ENCODE measurements at regions not wholly inside any gene's neighbourhood (a gene's known extent, or its start where the extent isn't known, plus 50 kb on each side); places are given as distances from the start of the nearest gene placed in this dataset.

GRCh38 chr6:141989706-141989959 lies 143.1 kb upstream of the GJE1 start:
- Histone ChIP-seq H3K27ac (no peak overlapping the region), H3K27me3 (no peaks in the 10 kb centered on the region), H3K4me3 (no peak overlapping the region), H3K4me1 (no peaks in the 10 kb centered on the region), H3K9me3 (no peaks in the 10 kb centered on the region), H3K36me3 (ENCODE audit: low read depth, missing control alignments) (no peaks in the 10 kb centered on the region)
- TF ChIP-seq POLR2A (IDR thresholded peaks at IDR 0.05), result no peak
- TF ChIP-seq, protein P1, sequence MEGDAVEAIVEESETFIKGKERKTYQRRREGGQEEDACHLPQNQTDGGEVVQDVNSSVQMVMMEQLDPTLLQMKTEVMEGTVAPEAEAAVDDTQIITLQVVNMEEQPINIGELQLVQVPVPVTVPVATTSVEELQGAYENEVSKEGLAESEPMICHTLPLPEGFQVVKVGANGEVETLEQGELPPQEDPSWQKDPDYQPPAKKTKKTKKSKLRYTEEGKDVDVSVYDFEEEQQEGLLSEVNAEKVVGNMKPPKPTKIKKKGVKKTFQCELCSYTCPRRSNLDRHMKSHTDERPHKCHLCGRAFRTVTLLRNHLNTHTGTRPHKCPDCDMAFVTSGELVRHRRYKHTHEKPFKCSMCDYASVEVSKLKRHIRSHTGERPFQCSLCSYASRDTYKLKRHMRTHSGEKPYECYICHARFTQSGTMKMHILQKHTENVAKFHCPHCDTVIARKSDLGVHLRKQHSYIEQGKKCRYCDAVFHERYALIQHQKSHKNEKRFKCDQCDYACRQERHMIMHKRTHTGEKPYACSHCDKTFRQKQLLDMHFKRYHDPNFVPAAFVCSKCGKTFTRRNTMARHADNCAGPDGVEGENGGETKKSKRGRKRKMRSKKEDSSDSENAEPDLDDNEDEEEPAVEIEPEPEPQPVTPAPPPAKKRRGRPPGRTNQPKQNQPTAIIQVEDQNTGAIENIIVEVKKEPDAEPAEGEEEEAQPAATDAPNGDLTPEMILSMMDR (IDR thresholded peaks at IDR 0.05), result no peak
- intact Hi-C loops (cut with DNase I; ENCODE audit: low total_unique reads), result no loop called here
- WGBS, 2 donors, result 96 to 100% methylated on average over 1 of the region's 1 CpG
- DNase-seq, result no peak

- H3K27me3 ChIP-seq, result no peaks in the 10 kb centered on the region
- TF ChIP-seq, protein P1 (IDR thresholded peaks at IDR 0.05), result peak in 2 of 3 experiments; percentile 23 to 37
- no peak for TF ChIP-seq POLR2A (IDR thresholded peaks at IDR 0.05)
- WGBS, 2 donors, result 40 to 59% methylated on average over 2 of the region's 2 CpGs
- H3K4me3 ChIP-seq, result no peak overlapping the region
- peak; percentile 32 for DNase-seq
- H3K36me3 ChIP-seq (ENCODE audit: low read depth, missing control alignments), result no peaks in the 10 kb centered on the region
- intact Hi-C loops (cut with DNase I; ENCODE audit: low total_unique reads), result no loop called here
- no peaks in the 10 kb centered on the region for H3K9me3 ChIP-seq
- H3K4me1 ChIP-seq, result no peaks in the 10 kb centered on the region
- H3K27ac ChIP-seq, result no peak overlapping the region
Observed at GRCh38 chr6:141988954-141989705, 143.6 kb upstream of the GJE1 start.

- WGBS, 2 donors, result 79 to 92% methylated on average over 2 of the region's 2 CpGs
Observed at GRCh38 chr6:141988327-141988726, 144.4 kb upstream of the GJE1 start.

DNA sequence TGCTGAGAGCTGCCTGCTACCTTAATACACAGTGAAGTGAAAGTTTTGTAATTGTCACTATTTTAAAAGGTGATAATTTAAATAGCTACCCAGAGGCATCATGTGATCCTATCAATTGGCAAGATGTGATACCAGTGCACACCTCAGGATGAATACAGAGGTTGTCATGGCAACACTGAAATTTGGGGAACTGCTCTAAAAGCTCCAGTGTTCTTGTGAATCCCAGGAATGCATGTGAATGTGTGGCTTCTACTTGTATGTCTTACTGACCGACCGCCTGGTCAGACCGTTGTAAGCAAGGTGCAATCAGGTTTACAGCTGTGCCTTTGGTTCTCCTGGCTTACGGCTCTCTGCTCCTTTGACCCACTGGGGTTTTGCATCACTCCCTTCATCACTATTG lies 146.3 kb upstream of the GJE1 start:
- 88 to 94% methylated on average over 4 of the region's 4 CpGs for WGBS, 2 donors
- TF ChIP-seq POLR2A (IDR thresholded peaks at IDR 0.05), result no peak
- TF ChIP-seq, protein P1 (IDR thresholded peaks at IDR 0.05), result no peak
- H3K27me3 ChIP-seq, result no peaks in the 10 kb centered on the region
- intact Hi-C loops (cut with DNase I; ENCODE audit: low total_unique reads), result no loop called here
- no peak overlapping the region for H3K4me3 ChIP-seq
- no peaks in the 10 kb centered on the region for H3K36me3 ChIP-seq (ENCODE audit: low read depth, missing control alignments)
- no peaks in the 10 kb centered on the region for H3K4me1 ChIP-seq
- no peak for DNase-seq
- H3K9me3 ChIP-seq, result no peaks in the 10 kb centered on the region
- no peak overlapping the region for H3K27ac ChIP-seq

More at GRCh38 chr6:141988327-141988726, 144.4 kb upstream of the GJE1 start:
- Histone ChIP-seq H3K27me3 (no peaks in the 10 kb centered on the region), H3K4me3 (no peak overlapping the region), H3K4me1 (no peaks in the 10 kb centered on the region), H3K36me3 (ENCODE audit: low read depth, missing control alignments) (no peaks in the 10 kb centered on the region), H3K27ac (no peak overlapping the region), H3K9me3 (no peaks in the 10 kb centered on the region)
- no peak for DNase-seq
- intact Hi-C loops (cut with DNase I; ENCODE audit: low total_unique reads), result no loop called here
- no peak for TF ChIP-seq POLR2A (IDR thresholded peaks at IDR 0.05)
- TF ChIP-seq, protein P1 (IDR thresholded peaks at IDR 0.05), result no peak

GRCh38 chr6:141981190-141981589 lies 151.5 kb upstream of the GJE1 start:
- TF ChIP-seq, protein P1 (IDR thresholded peaks at IDR 0.05), result no peak
- no peak for TF ChIP-seq POLR2A (IDR thresholded peaks at IDR 0.05)
- intact Hi-C loops (cut with DNase I; ENCODE audit: low total_unique reads), result no loop called here
- Histone ChIP-seq H3K4me3 (no peak overlapping the region), H3K27me3 (no peaks in the 10 kb centered on the region), H3K4me1 (no peaks in the 10 kb centered on the region), H3K27ac (no peak overlapping the region), H3K36me3 (ENCODE audit: low read depth, missing control alignments) (no peaks in the 10 kb centered on the region), H3K9me3 (no peaks in the 10 kb centered on the region)
- no peak for DNase-seq
